ENCODE measurements at regions not wholly inside any gene's neighbourhood (a gene's known extent, or its start where the extent isn't known, plus 50 kb on each side); places are given as distances from the start of the nearest gene placed in this dataset.

- no peak overlapping the region for H3K4me2 ChIP-seq (ENCODE audit: insufficient read depth, low read length)
- no peaks in the 10 kb centered on the region for H3K9me1 ChIP-seq (replicated peaks; ENCODE audit: control insufficient read depth, extremely low read depth, insufficient read depth, low read length)
- TF ChIP-seq FOS (IDR thresholded peaks at IDR 0.05; ENCODE audit: borderline replicate concordance, insufficient read depth, low read length) (no peak), POLR2A (IDR thresholded peaks at IDR 0.05; ENCODE audit: low read depth, low read length) (no peak), EZH2 (IDR thresholded peaks at IDR 0.05; ENCODE audit: borderline replicate concordance, low read depth, low read length, severe bottlenecking) (no peak), JUN (IDR thresholded peaks at IDR 0.05; ENCODE audit: borderline replicate concordance, insufficient read depth, insufficient read length, low read depth) (no peak), MYC (IDR thresholded peaks at IDR 0.05; ENCODE audit: low read depth, low read length) (no peak), CTCF (IDR thresholded peaks at IDR 0.05; ENCODE audit: extremely low read depth in 1 of 2, insufficient read depth in 1 of 2, low read depth in 1 of 2, low read length in 2 of 2) (no peak), POLR2AphosphoS5 (IDR thresholded peaks at IDR 0.05; ENCODE audit: insufficient read depth, low read depth, low read length) (no peak), GATA2 (IDR thresholded peaks at IDR 0.05; ENCODE audit: insufficient read depth, insufficient read length, low read depth, low read length) (no peak)
- TF ChIP-seq, protein P1, sequence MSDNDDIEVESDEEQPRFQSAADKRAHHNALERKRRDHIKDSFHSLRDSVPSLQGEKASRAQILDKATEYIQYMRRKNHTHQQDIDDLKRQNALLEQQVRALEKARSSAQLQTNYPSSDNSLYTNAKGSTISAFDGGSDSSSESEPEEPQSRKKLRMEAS (IDR thresholded peaks at IDR 0.05; ENCODE audit: insufficient read depth, insufficient read length), result no peak
- dilution Hi-C loops (cut with MboI; ENCODE audit: extremely low pct_ligation_motif_present, low sequenced_read_pairs), result no loop called here
- intact Hi-C loops (cut with micrococcal nuclease), result no loop called here
- CTCF ChIA-PET, result interaction anchor here (0.7 to 1.4 kb wide), 4 partner anchors 14 to 265 kb away, joined by 3 to 10 read pairs (median 4); no protein-coding TSS in a partner anchor
- no peaks in the 10 kb centered on the region for H3K79me2 ChIP-seq (ENCODE audit: control insufficient read depth, insufficient read depth, low read length)
- BruUV-seq (replicated peaks), result no TSS peak
- H3K27me3 ChIP-seq (ENCODE audit: control insufficient read depth in 2 of 2, insufficient read depth in 2 of 2, low read length in 2 of 2), result no peaks in the 10 kb centered on the region
- H2AFZ ChIP-seq (ENCODE audit: low read depth, low read length), result no peak overlapping the region
- peaks cover 6% of the 10 kb centered on the region for H3K4me1 ChIP-seq (ENCODE audit: control insufficient read depth, extremely low read depth, insufficient read depth, low read length)
- no peak overlapping the region for H3K9ac ChIP-seq (replicated peaks; ENCODE audit: extremely low read depth, insufficient read depth, low read length)
- no peak overlapping the region for H3K4me3 ChIP-seq (replicated peaks in 1 of 3; ENCODE audit: insufficient read depth in 1 of 3, low read depth in 1 of 3, low read length in 3 of 3)
- H3K36me3 ChIP-seq (ENCODE audit: control insufficient read depth in 2 of 2, extremely low read depth in 1 of 2, insufficient read depth in 2 of 2, low read length in 2 of 2), result no peaks in the 10 kb centered on the region
- H4K20me1 ChIP-seq (replicated peaks; ENCODE audit: control insufficient read depth, extremely low read depth, insufficient read depth, low read length), result no peaks in the 10 kb centered on the region
- FAIRE-seq (no peak), DNase-seq (ENCODE audit: low read depth, low spot score) (no peak)
- H3K27ac ChIP-seq (ENCODE audit: insufficient read depth, low read depth, low read length), result no peak overlapping the region
- POLR2A ChIA-PET, result interaction anchor here (0.6 kb wide), 1 partner anchor 400 kb away, joined by 3 read pairs; no protein-coding TSS in a partner anchor
- H3K9me3 ChIP-seq (replicated peaks; ENCODE audit: control insufficient read depth, insufficient read depth, low read length), result no peaks in the 10 kb centered on the region
These were observed 295.2 kb downstream of the HLX start for GRCh38 chr1:221174330-221174993.
